ENCODE measurements at regions not wholly inside any gene's neighbourhood (a gene's known extent, or its start where the extent isn't known, plus 50 kb on each side); places are given as distances from the start of the nearest gene placed in this dataset.
"Not testable (repeated sequence)": the region's sequence is repeated elsewhere in the genome, so short reads cannot be mapped to it uniquely, and the experiment has no call there.

DNA sequence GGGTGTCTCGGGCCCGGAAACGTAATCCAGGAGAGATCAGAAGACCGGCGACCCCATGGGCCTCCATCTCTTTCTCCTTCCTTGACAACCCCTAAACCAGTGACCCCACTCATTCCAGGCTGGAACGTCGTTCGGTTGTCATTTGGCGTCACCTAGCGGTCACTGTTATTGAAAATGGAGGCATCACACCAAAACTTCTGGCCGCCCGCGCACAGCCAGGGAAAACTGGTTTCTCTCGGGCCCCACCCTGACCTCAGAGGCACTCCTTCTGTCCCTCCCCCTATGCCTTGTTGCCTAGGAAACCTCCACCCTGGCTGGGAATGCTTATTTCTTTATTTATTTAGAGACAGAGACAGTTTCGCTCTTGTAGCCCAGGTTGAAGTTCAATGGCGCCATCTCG is 2327.3 kb upstream of the TPTE start:
- not testable (repeated sequence) for DNase-seq (ENCODE audit: extremely low read depth in 1 of 2, low read depth in 1 of 2)

DNA sequence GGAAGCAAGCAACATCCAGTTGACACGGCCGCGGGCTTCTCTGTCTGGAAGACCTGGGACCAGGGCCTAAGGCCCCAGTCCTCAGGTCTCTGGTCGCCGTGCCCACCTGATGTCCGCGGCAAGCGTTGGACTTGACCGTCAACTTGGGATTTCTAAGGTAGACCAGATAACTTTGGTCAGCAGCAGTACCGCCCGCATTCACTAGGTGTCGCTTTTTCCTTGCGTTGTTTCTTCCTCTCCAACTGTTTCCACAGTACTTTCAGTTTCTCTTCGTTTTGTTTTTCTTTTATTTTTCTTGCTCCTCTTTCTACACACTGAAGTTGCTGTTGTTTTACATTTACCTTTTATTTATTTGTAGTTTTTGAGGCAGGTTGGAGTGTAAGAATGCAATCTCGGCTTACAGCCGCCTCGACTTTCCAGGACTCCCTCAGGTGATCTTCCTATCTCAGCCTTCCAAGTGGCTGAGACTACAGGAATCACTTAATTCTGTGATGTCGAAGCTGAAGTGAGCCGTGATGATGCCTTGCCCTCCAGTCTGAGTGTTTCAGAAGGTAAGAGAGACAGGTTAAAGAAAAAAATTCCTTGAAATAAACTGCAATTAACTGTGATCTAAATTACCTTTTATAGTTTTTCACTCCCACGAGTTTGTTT is 2323.9 kb upstream of the TPTE start:
- DNase-seq (ENCODE audit: extremely low read depth in 1 of 2, low read depth in 1 of 2): not testable (repeated sequence)

DNA sequence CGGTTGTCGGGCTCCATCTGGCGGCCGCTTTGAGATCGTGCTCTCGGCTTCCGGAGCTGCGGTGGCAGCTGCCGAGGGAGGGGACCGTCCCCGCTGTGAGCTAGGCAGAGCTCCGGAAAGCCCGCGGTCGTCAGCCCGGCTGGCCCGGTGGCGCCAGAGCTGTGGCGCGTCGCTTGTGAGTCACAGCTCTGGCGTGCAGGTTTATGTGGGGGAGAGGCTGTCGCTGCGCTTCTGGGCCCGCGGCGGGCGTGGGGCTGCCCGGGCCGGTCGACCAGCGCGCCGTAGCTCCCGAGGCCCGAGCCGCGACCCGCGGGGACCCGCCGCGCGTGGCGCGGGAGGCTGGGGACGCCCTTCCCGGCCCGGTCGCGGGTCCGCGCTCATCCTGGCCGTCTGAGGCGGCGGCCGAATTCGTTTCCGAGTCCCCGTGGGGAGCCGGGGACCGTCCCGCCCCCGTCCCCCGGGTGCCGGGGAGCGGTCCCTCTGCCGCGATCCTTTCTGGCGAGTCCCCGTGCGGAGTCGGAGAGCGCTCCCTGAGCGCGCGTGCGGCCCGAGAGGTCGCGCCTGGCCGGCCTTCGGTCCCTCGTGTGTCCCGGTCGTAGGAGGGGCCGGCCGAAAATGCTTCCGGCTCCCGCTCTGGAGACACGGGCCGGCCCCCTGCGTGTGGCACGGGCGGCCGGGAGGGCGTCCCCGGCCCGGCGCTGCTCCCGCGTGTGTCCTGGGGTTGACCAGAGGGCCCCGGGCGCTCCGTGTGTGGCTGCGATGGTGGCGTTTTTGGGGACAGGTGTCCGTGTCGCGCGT is 2316.1 kb upstream of the TPTE start:
- DNase-seq (ENCODE audit: extremely low read depth in 1 of 2, low read depth in 1 of 2): not testable (repeated sequence)

DNA sequence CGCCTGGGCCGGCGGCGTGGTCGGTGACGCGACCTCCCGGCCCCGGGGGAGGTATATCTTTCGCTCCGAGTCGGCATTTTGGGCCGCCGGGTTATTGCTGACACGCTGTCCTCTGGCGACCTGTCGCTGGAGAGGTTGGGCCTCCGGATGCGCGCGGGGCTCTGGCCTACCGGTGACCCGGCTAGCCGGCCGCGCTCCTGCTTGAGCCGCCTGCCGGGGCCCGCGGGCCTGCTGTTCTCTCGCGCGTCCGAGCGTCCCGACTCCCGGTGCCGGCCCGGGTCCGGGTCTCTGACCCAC is 2315.5 kb upstream of the TPTE start:
- DNase-seq (ENCODE audit: extremely low read depth in 1 of 2, low read depth in 1 of 2): not testable (repeated sequence)

DNA sequence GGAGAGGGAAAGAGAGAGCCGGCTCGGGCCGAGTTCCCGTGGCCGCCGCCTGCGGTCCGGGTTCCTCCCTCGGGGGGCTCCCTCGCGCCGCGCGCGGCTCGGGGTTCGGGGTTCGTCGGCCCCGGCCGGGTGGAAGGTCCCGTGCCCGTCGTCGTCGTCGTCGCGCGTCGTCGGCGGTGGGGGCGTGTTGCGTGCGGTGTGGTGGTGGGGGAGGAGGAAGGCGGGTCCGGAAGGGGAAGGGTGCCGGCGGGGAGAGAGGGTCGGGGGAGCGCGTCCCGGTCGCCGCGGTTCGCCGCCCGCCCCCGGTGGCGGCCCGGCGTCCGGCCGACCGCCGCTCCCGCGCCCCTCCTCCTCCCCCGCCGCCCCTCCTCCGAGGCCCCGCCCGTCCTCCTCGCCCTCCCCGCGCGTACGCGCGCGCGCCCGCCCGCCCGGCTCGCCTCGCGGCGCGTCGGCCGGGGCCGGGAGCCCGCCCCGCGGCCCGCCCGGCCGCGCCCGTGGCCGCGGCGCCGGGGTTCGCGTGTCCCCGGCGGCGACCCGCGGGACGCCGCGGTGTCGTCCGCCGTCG is 2308.3 kb upstream of the TPTE start:
- peak in 1 of 2 donors; percentile 73 for DNase-seq (ENCODE audit: extremely low read depth in 1 of 2, low read depth in 1 of 2)

DNA sequence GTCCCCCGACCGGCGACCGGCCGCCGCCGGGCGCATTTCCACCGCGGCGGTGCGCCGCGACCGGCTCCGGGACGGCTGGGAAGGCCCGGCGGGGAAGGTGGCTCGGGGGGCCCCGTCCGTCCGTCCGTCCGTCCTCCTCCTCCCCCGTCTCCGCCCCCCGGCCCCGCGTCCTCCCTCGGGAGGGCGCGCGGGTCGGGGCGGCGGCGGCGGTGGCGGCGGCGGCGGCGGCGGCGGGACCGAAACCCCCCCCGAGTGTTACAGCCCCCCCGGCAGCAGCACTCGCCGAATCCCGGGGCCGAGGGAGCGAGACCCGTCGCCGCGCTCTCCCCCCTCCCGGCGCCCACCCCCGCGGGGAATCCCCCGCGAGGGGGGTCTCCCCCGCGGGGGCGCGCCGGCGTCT is 2306.8 kb upstream of the TPTE start:
- DNase-seq (ENCODE audit: extremely low read depth in 1 of 2, low read depth in 1 of 2): not testable (repeated sequence)

DNA sequence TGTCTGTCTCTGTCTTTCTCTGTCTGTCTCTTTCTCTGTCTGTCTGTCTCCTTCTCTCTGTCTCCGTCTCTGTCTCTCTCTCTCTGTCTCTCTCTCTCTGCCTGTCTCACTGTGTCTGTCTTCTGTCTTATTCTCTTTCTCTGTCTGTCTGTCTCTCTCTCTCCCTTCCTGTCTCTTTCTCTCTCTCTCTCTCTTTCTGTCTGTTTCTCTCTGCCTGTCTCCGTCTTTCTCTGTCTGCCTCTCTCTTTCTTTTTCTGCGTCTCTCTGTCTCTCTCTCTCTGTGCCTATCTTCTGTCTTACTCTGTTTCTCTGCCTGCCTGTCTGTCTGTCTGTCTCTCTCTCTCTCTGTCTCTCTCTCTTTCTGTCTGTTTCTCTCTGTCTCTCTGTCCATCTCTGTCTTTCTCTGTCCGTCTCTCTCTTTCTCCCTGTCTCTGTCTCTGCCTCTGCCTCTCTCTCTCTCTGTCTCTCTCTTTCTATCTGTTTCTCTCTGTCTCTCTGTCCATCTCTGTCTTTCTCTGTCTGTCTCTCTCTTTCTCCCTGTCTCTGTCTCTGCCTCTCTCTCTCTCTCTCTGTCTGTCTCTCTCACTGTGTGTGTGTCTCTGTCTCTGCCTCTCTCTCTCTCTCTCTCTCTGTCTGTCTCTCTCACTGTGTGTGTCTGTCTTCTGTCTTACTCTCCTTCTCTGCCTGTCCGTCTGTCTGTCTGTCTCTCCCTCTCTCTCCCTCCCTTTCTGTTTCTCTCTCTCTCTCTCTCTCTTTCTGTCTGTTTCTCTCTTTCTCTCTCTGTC is 2291.8 kb upstream of the TPTE start:
- DNase-seq (ENCODE audit: extremely low read depth in 1 of 2, low read depth in 1 of 2): not testable (repeated sequence)

DNA sequence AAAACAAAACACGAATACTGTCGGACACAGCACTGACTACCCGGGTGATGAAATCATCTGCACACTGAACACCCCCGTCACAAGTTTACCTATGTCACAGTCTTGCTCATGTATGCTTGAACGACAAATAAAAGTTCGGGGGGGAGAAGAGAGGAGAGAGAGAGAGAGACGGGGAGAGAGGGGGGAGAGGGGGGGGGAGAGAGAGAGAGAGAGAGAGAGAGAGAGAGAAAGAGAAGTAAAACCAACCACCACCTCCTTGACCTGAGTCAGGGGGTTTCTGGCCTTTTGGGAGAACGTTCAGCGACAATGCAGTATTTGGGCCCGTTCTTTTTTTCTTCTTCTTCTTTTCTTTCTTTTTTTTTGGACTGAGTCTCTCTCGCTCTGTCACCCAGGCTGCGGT is 2290.1 kb upstream of the TPTE start:
- not testable (repeated sequence) for DNase-seq (ENCODE audit: extremely low read depth in 1 of 2, low read depth in 1 of 2)

DNA sequence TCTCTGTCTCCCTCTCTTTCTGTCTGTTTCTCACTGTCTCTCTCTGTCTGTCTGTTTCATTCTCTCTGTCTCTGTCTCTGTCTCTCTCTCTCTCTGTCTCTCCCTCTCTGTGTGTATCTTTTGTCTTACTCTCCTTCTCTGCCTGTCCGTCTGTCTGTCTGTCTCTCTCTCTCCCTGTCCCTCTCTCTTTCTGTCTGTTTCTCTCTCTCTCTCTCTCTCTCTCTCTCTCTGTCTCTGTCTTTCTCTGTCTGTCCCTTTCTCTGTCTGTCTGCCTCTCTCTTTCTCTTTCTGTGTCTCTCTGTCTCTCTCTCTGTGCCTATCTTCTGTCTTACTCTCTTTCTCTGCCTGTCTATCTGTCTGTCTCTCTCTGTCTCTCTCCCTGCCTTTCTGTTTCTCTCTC is 2288.4 kb upstream of the TPTE start:
- DNase-seq (ENCODE audit: extremely low read depth in 1 of 2, low read depth in 1 of 2): not testable (repeated sequence)

DNA sequence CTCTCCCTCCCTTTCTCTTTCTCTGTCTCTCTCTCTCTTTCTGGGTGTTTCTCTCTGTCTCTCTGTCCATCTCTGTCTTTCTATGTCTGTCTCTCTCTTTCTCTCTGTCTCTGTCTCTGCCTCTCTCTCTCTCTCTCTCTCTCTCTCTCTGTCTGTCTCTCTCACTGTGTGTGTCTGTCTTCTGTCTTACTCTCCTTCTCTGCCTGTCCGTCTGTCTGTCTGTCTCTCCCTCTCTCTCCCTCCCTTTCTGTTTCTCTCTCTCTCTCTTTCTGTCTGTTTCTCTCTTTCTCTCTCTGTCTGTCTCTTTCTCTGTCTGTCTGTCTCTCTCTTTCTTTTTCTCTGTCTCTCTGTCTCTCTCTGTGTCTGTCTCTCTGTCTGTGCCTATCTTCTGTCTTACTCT is 2287.3 kb upstream of the TPTE start:
- not testable (repeated sequence) for DNase-seq (ENCODE audit: extremely low read depth in 1 of 2, low read depth in 1 of 2)

DNA sequence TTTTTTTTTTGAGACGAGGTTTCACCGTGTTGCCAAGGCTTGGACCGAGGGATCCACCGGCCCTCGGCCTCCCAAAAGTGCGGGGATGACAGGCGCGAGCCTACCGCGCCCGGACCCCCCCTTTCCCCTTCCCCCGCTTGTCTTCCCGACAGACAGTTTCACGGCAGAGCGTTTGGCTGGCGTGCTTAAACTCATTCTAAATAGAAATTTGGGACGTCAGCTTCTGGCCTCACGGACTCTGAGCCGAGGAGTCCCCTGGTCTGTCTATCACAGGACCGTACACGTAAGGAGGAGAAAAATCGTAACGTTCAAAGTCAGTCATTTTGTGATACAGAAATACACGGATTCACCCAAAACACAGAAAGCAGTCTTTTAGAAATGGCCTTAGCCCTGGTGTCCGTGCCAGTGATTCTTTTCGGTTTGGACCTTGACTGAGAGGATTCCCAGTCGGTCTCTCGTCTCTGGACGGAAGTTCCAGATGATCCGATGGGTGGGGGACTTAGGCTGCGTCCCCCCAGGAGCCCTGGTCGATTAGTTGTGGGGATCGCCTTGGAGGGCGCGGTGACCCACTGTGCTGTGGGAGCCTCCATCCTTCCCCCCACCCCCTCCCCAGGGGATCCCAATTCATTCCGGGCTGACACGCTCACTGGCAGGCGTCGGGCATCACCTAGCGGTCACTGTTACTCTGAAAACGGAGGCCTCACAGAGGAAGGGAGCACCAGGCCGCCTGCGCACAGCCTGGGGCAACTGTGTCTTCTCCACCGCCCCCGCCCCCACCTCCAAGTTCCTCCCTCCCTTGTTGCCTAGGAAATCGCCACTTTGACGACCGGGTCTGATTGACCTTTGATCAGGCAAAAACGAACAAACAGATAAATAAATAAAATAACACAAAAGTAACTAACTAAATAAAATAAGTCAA is 2276.4 kb upstream of the TPTE start:
- not testable (repeated sequence) for DNase-seq (ENCODE audit: extremely low read depth in 1 of 2, low read depth in 1 of 2)

DNA sequence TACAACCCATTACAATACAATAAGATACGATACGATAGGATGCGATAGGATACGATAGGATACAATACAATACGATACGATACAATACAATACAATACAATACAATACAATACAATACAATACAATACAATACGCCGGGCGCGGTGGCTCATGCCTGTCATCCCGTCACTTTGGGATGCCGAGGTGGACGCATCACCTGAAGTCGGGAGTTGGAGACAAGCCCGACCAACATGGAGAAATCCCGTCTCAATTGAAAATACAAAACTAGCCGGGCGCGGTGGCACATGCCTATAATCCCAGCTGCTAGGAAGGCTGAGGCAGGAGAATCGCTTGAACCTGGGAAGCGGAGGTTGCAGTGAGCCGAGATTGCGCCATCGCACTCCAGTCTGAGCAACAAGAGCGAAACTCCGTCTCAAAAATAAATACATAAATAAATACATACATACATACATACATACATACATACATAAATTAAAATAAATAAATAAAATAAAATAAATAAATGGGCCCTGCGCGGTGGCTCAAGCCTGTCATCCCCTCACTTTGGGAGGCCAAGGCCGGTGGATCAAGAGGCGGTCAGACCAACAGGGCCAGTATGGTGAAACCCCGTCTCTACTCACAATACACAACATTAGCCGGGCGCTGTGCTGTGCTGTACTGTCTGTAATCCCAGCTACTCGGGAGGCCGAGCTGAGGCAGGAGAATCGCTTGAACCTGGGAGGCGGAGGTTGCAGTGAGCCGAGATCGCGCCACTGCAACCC is 2275.6 kb upstream of the TPTE start:
- not testable (repeated sequence) for DNase-seq (ENCODE audit: extremely low read depth in 1 of 2, low read depth in 1 of 2)

DNA sequence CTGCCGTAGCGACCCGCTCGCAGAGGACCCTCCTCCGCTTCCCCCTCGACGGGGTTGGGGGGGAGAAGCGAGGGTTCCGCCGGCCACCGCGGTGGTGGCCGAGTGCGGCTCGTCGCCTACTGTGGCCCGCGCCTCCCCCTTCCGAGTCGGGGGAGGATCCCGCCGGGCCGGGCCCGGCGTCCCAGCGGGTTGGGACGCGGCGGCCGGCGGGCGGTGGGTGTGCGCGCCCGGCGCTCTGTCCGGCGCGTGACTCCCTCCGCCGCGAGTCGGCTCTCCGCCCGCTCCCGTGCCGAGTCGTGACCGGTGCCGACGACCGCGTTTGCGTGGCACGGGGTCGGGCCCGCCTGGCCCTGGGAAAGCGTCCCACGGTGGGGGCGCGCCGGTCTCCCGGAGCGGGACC is 2269.7 kb upstream of the TPTE start:
- DNase-seq (ENCODE audit: extremely low read depth in 1 of 2, low read depth in 1 of 2): not testable (repeated sequence)

DNA sequence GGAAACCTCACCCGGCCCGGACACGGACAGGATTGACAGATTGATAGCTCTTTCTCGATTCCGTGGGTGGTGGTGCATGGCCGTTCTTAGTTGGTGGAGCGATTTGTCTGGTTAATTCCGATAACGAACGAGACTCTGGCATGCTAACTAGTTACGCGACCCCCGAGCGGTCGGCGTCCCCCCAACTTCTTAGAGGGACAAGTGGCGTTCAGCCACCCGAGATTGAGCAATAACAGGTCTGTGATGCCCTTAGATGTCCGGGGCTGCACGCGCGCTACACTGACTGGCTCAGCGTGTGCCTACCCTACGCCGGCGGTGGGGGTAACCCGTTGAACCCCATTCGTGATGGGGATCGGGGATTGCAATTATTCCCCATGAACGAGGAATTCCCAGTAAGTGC is 2266.3 kb upstream of the TPTE start:
- not testable (repeated sequence) for DNase-seq (ENCODE audit: extremely low read depth in 1 of 2, low read depth in 1 of 2)

DNA sequence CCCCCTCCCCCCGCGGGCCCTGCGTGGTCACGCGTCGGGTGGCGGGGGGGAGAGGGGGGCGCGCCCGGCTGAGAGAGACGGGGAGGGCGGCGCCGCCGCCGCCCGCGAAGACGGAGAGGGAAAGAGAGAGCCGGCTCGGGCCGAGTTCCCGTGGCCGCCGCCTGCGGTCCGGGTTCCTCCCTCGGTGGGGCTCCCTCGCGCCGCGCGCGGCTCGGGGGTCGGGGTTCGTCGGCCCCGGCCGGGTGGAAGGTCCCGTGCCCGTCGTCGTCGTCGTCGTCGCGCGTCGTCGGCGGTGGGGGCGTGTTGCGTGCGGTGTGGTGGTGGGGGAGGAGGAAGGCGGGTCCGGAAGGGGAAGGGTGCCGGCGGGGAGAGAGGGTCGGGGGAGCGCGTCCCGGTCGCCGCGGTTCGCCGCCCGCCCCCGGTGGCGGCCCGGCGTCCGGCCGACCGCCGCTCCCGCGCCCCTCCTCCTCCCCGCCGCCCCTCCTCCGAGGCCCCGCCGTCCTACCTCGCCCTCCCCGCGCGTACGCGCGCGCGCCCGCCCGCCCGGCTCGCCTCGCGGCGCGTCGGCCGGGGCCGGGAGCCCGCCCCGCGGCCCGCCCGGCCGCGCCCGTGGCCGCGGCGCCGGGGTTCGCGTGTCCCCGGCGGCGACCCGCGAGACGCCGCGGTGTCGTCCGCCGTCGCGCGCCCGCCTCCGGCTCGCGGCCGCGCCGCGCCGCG is 2264.1 kb upstream of the TPTE start:
- not testable (repeated sequence) for DNase-seq (ENCODE audit: extremely low read depth in 1 of 2, low read depth in 1 of 2)

DNA sequence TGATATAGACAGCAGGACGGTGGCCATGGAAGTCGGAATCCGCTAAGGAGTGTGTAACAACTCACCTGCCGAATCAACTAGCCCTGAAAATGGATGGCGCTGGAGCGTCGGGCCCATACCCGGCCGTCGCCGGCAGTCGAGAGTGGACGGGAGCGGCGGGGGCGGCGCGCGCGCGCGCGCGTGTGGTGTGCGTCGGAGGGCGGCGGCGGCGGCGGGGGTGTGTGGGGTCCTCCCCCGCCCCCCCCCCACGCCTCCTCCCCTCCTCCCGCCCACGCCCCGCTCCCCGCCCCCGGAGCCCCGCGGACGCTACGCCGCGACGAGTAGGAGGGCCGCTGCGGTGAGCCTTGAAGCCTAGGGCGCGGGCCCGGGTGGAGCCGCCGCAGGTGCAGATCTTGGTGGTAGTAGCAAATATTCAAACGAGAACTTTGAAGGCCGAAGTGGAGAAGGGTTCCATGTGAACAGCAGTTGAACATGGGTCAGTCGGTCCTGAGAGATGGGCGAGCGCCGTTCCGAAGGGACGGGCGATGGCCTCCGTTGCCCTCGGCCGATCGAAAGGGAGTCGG is 2261.2 kb upstream of the TPTE start:
- DNase-seq (ENCODE audit: extremely low read depth in 1 of 2, low read depth in 1 of 2): not testable (repeated sequence)
